ENCODE measurements at regions not wholly inside any gene's neighbourhood (a gene's known extent, or its start where the extent isn't known, plus 50 kb on each side); places are given as distances from the start of the nearest gene placed in this dataset.

GRCh38 chr10:129101232-129101980, 365.6 kb upstream of the MGMT start:
- DNase-seq = no peak

GRCh38 chr10:129102906-129103693, 363.9 kb upstream of the MGMT start:
- DNase-seq = no peak

GRCh38 chr10:129104266-129105045, 362.6 kb upstream of the MGMT start:
- no peak for DNase-seq

DNA sequence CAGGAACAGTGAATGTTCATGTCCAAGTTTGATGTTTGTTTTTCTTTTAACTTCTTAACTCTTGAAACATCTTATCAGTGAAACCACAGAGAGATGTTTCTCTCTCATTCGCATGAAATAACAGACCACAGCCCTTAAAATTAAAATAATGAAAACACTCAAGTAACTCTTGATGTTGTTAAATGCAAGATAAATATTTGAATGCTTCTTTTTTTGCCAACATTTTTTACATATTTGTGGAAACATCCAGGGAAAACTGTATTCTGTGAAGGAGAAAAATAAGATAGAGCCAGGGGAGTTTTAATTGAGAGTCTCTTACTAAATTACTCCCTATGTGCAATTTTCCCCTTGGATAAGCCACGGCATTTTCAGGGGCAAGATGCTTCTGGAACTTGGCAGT, 361.8 kb upstream of the MGMT start:
- DNase-seq = no peak

DNA sequence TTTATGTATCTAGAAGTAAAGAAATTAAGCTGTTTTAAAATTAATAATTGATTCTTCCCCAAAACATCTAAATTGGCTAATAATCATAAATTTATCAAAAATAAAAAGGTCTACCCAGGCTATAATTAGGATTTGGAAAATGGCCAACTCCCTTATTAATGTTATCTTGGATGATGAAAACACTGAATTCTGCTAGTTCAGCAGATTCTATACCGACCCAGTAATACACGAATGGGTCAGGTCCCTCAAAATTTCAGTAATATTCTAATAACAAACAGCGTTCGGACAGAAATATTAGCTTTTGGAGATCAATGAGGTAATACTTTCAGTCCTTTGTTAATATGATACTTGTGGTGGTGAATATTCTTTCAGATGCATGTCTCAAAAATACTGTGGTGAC, 360.7 kb upstream of the MGMT start:
- DNase-seq = no peak

DNA sequence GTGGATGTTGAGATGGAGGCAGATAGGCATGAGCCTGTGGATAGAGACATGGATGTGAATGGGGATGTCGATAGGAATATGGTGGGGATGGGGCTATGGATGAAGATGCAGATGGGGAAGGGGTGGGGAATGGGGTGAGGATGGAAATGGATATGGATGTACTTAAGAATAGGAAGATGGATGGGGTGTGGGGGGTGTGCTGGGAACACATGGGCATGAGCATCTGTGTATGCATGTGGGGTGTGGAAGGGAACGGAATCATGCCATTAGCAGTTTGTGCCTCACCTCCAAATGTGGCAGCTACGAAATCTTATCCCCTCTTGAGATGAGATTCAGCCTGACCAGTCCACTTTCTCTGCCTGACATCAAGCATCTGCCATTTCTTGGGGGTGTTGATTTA, 359.5 kb upstream of the MGMT start:
- DNase-seq = no peak

GRCh38 chr10:129108378-129108777, 358.7 kb upstream of the MGMT start:
- DNase-seq = no peak

DNA sequence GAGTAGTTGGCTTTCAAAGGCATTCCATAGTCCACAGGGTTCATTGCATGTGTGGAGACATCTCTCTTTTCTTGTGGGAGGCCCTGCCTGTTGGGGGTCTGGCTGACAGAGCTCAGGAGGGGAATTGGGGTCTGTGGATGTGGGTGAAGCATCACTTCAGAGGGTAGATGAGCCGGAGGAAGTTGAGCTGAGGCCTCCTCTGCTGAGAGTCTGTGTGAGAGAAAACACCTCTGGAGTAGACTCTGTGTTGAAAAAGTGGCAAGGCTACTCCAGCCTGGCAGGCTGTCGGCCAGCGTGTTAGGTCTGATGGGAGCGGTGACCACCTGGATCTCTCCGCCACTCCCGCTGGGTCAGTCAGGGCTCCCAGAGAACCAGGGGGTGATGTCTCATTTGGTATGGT, 358.0 kb upstream of the MGMT start:
- no peak for DNase-seq

- DNase-seq = no peak
Measured at GRCh38 chr10:129110780-129111179, 356.3 kb upstream of the MGMT start.

DNA sequence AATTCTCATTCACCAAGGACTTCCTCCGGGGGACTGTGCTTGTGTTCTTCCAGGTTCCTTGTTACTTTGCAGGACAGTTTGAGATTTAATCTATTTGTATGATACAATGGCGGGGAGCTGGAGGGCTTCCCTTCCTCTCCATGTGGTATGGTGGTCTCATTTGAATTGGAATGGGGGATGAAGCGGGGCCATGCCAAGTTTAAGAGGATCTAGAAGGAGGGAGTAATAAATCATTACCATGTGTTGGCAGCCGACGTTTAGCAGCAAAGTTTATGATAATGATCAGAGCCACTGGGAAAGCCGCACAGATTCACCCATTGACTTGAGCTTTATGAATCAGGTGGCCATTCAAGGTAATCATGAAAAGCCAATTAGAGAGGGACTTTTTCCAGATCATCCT, 355.1 kb upstream of the MGMT start:
- DNase-seq = no peak

DNA sequence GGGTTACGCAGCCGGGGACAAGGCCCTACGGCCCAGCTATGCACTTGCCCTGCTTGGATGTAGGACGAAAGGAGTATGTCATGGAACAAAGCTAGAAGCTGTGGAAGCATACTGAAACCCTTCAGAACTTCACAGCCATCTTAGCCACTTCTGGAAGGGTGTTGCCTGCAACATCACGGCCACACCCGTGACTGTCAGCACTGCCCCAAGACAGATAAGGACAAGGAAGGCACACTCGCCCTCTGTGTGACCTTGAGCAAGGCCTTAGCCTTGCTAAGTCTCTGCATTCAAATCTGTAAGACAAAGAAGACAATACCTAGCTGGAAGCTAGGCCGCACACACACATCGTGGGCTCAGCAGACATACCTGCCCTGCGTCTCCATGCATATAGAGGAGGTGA, 352.5 kb upstream of the MGMT start:
- no peak for DNase-seq

- DNase-seq = no peak
Measured at GRCh38 chr10:129116371-129116770, 350.7 kb upstream of the MGMT start.

- no peak for DNase-seq
Measured at GRCh38 chr10:129120441-129120840, 346.6 kb upstream of the MGMT start.

- DNase-seq = no peak
Measured at GRCh38 chr10:129122846-129123245, 344.2 kb upstream of the MGMT start.

- no peak for DNase-seq
Measured at GRCh38 chr10:129123428-129123827, 343.6 kb upstream of the MGMT start.

- DNase-seq = no peak
Measured at GRCh38 chr10:129126982-129127381, 340.1 kb upstream of the MGMT start.

DNA sequence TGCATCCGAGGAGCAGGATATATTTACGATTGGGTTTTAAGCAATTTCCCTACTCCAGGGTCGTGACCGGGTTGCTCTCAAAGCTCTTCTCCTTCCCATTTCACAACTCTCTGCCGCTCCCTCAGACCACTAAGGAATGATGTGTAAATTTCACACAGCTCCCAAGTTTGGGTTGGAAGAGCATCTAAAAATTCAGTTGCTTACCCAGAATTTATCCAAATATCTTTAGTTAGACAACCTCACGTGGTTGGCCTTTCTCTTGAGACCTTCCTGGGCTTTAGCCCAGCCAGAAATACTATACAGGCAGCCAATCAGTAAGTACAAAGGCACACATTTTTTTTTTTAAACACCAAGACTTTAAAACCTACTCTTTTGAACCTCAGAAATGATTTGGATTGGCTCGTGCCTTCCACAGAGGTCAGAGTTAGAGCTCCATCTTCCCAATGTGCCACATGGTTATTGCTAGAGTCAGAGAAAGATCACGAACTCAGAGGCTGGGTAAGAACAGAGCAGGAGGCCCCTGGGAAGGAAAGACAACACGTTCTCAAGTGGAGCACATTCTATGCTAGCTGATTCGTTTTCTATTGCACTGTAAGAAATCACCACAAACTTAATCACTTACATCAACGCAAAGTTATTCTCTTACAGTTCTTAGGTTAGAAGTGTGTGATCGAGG, 335.4 kb upstream of the MGMT start:
- no peak for DNase-seq

GRCh38 chr10:129133856-129134255, 333.2 kb upstream of the MGMT start:
- no peak for DNase-seq

DNA sequence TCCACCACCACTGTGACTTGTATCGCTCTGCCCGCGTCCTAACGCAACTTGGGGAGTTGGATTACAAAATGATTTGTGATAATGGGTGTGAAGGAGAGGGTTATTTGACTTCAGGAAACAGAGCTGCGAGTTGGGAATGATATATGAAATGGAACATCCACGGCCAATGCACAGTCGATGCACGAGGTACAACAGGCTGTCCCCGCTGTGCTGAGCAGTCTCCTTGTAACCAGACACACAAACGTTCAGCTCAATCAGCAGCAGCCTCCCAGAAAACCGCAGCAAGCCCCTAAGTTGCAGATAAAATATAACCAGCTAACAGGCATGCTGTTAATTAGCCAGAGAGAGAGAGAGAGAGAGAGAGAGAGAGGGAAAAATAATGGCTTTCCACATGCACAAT, 332.7 kb upstream of the MGMT start:
- DNase-seq = no peak

DNA sequence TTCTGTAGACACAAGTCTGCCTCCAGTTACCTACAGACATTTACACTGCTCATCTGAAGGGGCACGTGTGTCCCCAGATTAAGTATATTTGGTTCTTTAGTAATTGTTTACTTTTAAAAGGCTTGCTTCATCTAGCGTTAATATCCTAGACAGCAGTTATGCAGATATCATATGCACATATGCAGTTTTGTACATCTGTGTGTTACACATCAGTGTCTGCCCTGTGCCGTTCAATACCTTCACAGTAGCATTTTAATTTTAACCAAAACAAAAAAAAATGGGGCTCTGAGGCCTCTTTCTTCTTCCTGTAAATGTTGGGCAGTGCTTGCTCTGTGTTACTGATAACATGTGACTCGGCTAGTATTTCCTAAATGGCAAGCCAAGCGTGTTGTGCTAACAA, 331.4 kb upstream of the MGMT start:
- DNase-seq = no peak

- no peak for DNase-seq
Measured at GRCh38 chr10:129136074-129136473, 331.0 kb upstream of the MGMT start.

DNA sequence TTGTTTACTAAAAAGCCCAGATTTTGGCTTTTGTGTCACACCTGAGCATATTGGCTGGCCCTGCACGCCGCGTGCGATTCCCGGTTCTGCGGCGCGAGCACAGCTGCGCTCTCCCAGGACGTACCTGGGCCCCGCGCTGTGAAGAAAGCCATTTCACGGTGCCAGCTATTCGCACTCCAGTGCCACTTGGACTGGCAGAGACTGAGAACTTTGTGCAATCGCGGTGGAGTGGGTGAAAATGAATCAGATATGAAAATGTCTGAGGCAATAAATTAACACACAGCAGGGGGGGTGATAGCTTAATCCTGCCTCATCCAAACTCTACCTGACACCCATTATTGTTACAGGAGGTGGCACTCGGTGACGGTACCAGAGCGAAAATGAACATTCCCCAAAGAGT, 330.1 kb upstream of the MGMT start:
- no peak for DNase-seq
